ENCODE measurements at regions not wholly inside any gene's neighbourhood (a gene's known extent, or its start where the extent isn't known, plus 50 kb on each side); places are given as distances from the start of the nearest gene placed in this dataset.

GRCh38 chr5:85646036-85646435, 971.7 kb upstream of the COX7C start:
- no peak overlapping the region for H3K27ac ChIP-seq (ENCODE audit: low read depth, low read length)
- no peak overlapping the region for H4K8ac ChIP-seq (ENCODE audit: extremely low read depth, insufficient read depth, low read length)
- no peak overlapping the region for H2BK20ac ChIP-seq (ENCODE audit: low read length)
- no peaks in the 10 kb centered on the region for H3K36me3 ChIP-seq (ENCODE audit: control insufficient read depth in 2 of 4, insufficient read depth in 4 of 4, low read length in 3 of 4)
- no peak overlapping the region for H3K23ac ChIP-seq (ENCODE audit: insufficient read length)
- no peak for TF ChIP-seq EGR1 (IDR thresholded peaks at IDR 0.05; ENCODE audit: borderline replicate concordance, low read depth, low read length)
- TF ChIP-seq KDM1A (IDR thresholded peaks at IDR 0.05; ENCODE audit: borderline replicate concordance, low read length), result no peak
- no peak for TF ChIP-seq CHD1 (IDR thresholded peaks at IDR 0.05; ENCODE audit: low read depth, low read length)
- H4K5ac ChIP-seq (ENCODE audit: insufficient read length, low read depth, low read length), result no peak overlapping the region
- no peak overlapping the region for H3K56ac ChIP-seq (replicated peaks; ENCODE audit: insufficient read length, low read depth, low read length)
- H3K27me3 ChIP-seq (replicated peaks in 1 of 4; ENCODE audit: control insufficient read depth in 3 of 4, extremely low read depth in 1 of 4, insufficient read depth in 3 of 4, low read length in 3 of 4), result no peaks in the 10 kb centered on the region
- no peak overlapping the region for H3K4me3 ChIP-seq (ENCODE audit: extremely low read depth in 1 of 4, insufficient read depth in 2 of 4, low read depth in 3 of 4, low read length in 4 of 4)
- no peak overlapping the region for H3K4ac ChIP-seq (replicated peaks; ENCODE audit: insufficient read length, low read depth, low read length)
- H3K79me1 ChIP-seq (ENCODE audit: low read depth, low read length), result no peaks in the 10 kb centered on the region
- ChIA-PET CTCF (ENCODE audit: partially characterized antibody) (no interaction called here), POLR2A (ENCODE audit: partially characterized antibody) (no interaction called here)
- no peak overlapping the region for H2AK5ac ChIP-seq (ENCODE audit: low read depth, low read length)
- H2BK12ac ChIP-seq (ENCODE audit: low read depth, low read length), result no peak overlapping the region
- H3K79me2 ChIP-seq (ENCODE audit: control insufficient read depth in 1 of 2, insufficient read depth in 2 of 2, low read length in 2 of 2), result no peaks in the 10 kb centered on the region
- no peak overlapping the region for H3K14ac ChIP-seq (ENCODE audit: insufficient read length)
- no peaks in the 10 kb centered on the region for H3K9me3 ChIP-seq (ENCODE audit: insufficient read depth in 2 of 2, low read depth in 1 of 2, low read length in 1 of 2)
- no peaks in the 10 kb centered on the region for H3K4me1 ChIP-seq (replicated peaks in 1 of 4; ENCODE audit: control insufficient read depth in 3 of 4, insufficient read depth in 4 of 4, low read length in 3 of 4)
- 90% methylated on average over 7 of the region's 7 CpGs; no CpG with 5 or more reads in 1 of the 2 experiments for WGBS, 2 experiments (ENCODE audit: extremely low coverage in 1 of 2, insufficient coverage in 1 of 2, insufficient read length in 1 of 2, insufficient replicate concordance in 2 of 2, low coverage in 1 of 2, low lambda C conversion rate in 2 of 2, missing lambda C conversion rate in 1 of 2)
- H2BK120ac ChIP-seq (replicated peaks; ENCODE audit: low read depth, low read length), result no peak overlapping the region
- FAIRE-seq (no peak), DNase-seq (ENCODE audit: low read depth in 1 of 2, low spot score in 2 of 2) (no peak)
- no peak overlapping the region for H2BK15ac ChIP-seq (ENCODE audit: low read length)
- no peaks in the 10 kb centered on the region for H3K23me2 ChIP-seq (ENCODE audit: low read depth, low read length)
- no peak overlapping the region for H3K9ac ChIP-seq (replicated peaks in 1 of 4; ENCODE audit: extremely low read depth in 1 of 4, low read depth in 3 of 4, low read length in 3 of 4)
- no peak overlapping the region for H4K91ac ChIP-seq (replicated peaks; ENCODE audit: insufficient read length, low read length)
- H3K4me2 ChIP-seq (ENCODE audit: insufficient read depth in 1 of 2, low read depth in 2 of 2, low read length in 2 of 2), result no peak overlapping the region; a peak in 1 of 4 replicates
- no peak overlapping the region for H2AFZ ChIP-seq (ENCODE audit: low read length)
- H3K18ac ChIP-seq (ENCODE audit: extremely low read depth, low read length), result no peak overlapping the region
- H4K20me1 ChIP-seq (replicated peaks in 1 of 2; ENCODE audit: control insufficient read depth in 1 of 2, insufficient read depth in 2 of 2, low read length in 2 of 2), result no peaks in the 10 kb centered on the region
- no peak overlapping the region for H2BK5ac ChIP-seq (ENCODE audit: low read depth, low read length)

All from H1 (cell line).